CD4-positive, alpha-beta T cell (primary cell): ENCODE measurements at regions not wholly inside any gene's neighbourhood (a gene's known extent, or its start where the extent isn't known, plus 50 kb on each side); places are given as distances from the start of the nearest gene placed in this dataset.

ENCODE experiments used
- ATAC-seq: fragments of 200-7000 bp; cut with Tn5 transposase; one replicate; pipeline ENCODE4 v1.10.0; 2022; ENCODE audit warnings: mild to moderate bottlenecking; ENCODE audit not compliant: poor library complexity
- CTCF ChIA-PET: fragments of 350-600 bp; sonication (Branson Sonifier 250); formaldehyde crosslinking; loops from one replicate; lab custom pipeline; 2021; ENCODE audit warnings: antibody characterized with exemption, inconsistent platforms; lab: Charles Lee
- POLR2A ChIA-PET: fragments of 350-600 bp; sonication (Branson Sonifier 250); formaldehyde crosslinking; loops from one replicate; lab custom pipeline; 2021; ENCODE audit warnings: antibody characterized with exemption, inconsistent platforms; lab: Charles Lee
- DNase-seq, 14 experiments: peaks; one replicate each; pipeline ENCODE4 v3.0.0-alpha.2; 2013 to 2020; ENCODE audit warnings: mixed read lengths in 2 of 14
- H3K27ac ChIP-seq, 2 donors: one replicate each; pipeline versions ENCODE4 v1.5.1 to v1.7.0; 2013; ENCODE audit warnings: low read length in 2 of 2, low read depth in 1 of 2, mild to moderate bottlenecking in 1 of 2
- H3K27me3 ChIP-seq, 2 experiments: 1 replicate in 1 of 2; 2 replicates in 1 of 2; pipeline versions ENCODE4 v1.6.1 to v1.7.0; 2013; ENCODE audit warnings: low read length in 2 of 2, control low read depth in 1 of 2, mild to moderate bottlenecking in 1 of 2, moderate library complexity in 1 of 2; ENCODE audit not compliant: insufficient read depth in 2 of 2, control insufficient read depth in 1 of 2
- H3K36me3 ChIP-seq: one replicate; pipeline ENCODE4 v1.6.1; 2013; ENCODE audit warnings: low read length, control low read depth; ENCODE audit not compliant: insufficient read depth
- H3K4me1 ChIP-seq: one replicate; pipeline ENCODE4 v1.6.1; 2013; ENCODE audit warnings: low read length, control low read depth; ENCODE audit not compliant: insufficient read depth
- H3K4me3 ChIP-seq: one replicate; pipeline ENCODE4 v1.5.1; 2013; ENCODE audit warnings: mild to moderate bottlenecking, low read length, moderate library complexity
- H3K9me3 ChIP-seq, 2 experiments: 1 replicate in 1 of 2; 2 replicates in 1 of 2; pipeline versions ENCODE4 v1.6.1 to v1.7.0; 2013; ENCODE audit warnings: low read length in 2 of 2, mild to moderate bottlenecking in 2 of 2, control low read depth in 1 of 2, moderate library complexity in 1 of 2; ENCODE audit not compliant: control insufficient read depth in 1 of 2, insufficient read depth in 1 of 2
- H3K27ac Mint-ChIP-seq: one replicate; pipeline ENCODE4 v1.8.0; 2020; ENCODE audit warnings: mixed read lengths
- H3K27me3 Mint-ChIP-seq: one replicate; pipeline ENCODE4 v1.8.0; 2021; ENCODE audit warnings: mixed read lengths
- H3K36me3 Mint-ChIP-seq: one replicate; pipeline ENCODE4 v1.8.0; 2021; ENCODE audit warnings: low read depth, mixed read lengths
- H3K4me1 Mint-ChIP-seq: one replicate; pipeline ENCODE4 v1.8.0; 2021; ENCODE audit warnings: low read depth, mixed read lengths
- H3K4me3 Mint-ChIP-seq: one replicate; pipeline ENCODE4 v1.8.0; 2020; ENCODE audit warnings: mild to moderate bottlenecking, mixed read lengths
- H3K9me3 Mint-ChIP-seq: one replicate; pipeline ENCODE4 v1.8.0; 2020; ENCODE audit warnings: mixed read lengths
- CTCF ChIP-seq: fragments of 200-600 bp; IDR thresholded peaks from one replicate; pipeline ENCODE4 v1.8.0; 2022; ENCODE audit warnings: antibody characterized with exemption, mild to moderate bottlenecking
- intact Hi-C, 2 experiments: fragments of 100-400 bp; cut with DNase I in 1 of 2; cut with micrococcal nuclease in 1 of 2; formaldehyde crosslinking; loops; one replicate each; pipeline versions ENCODE4 v1.15.1 to v1.9.0; 2023 to 2025; cut with DNase I, micrococcal nuclease

GRCh38 chr2:41432459-41432858, 615.4 kb upstream of the PKDCC start:
- Mint-ChIP-seq H3K9me3 (no peaks in the 10 kb centered on the region), H3K4me1 (no peaks in the 10 kb centered on the region), H3K27ac (no peak overlapping the region), H3K4me3 (no peak overlapping the region), H3K36me3 (no peaks in the 10 kb centered on the region), H3K27me3 (no peaks in the 10 kb centered on the region)
- no peak for TF ChIP-seq CTCF
- no peak for ATAC-seq
- ChIA-PET CTCF (no interaction called here), POLR2A (no interaction called here)
- Histone ChIP-seq H3K27ac (no peak overlapping the region), H3K36me3 (no peaks in the 10 kb centered on the region), H3K27me3 (no peaks in the 10 kb centered on the region), H3K4me1 (no peaks in the 10 kb centered on the region), H3K9me3 (no peaks in the 10 kb centered on the region), H3K4me3 (no peak overlapping the region)
- DNase-seq: no peak
- intact Hi-C loops: no loop called here

GRCh38 chr2:41434991-41435390, 612.8 kb upstream of the PKDCC start:
- Mint-ChIP-seq H3K27ac (no peak overlapping the region), H3K4me3 (no peak overlapping the region), H3K4me1 (no peaks in the 10 kb centered on the region), H3K27me3 (no peaks in the 10 kb centered on the region), H3K9me3 (peaks cover 6% of the 10 kb centered on the region), H3K36me3 (no peaks in the 10 kb centered on the region)
- DNase-seq (no peak), ATAC-seq (no peak)
- Histone ChIP-seq H3K9me3 (no peaks in the 10 kb centered on the region), H3K27ac (no peak overlapping the region), H3K4me3 (no peak overlapping the region), H3K4me1 (no peaks in the 10 kb centered on the region), H3K36me3 (no peaks in the 10 kb centered on the region), H3K27me3 (no peaks in the 10 kb centered on the region)
- TF ChIP-seq CTCF: no peak
- CTCF ChIA-PET: no interaction called here
- POLR2A ChIA-PET: no interaction called here
- intact Hi-C loops: no loop called here

GRCh38 chr2:41441958-41442357, 605.9 kb upstream of the PKDCC start:
- intact Hi-C loops: no loop called here
- Histone ChIP-seq H3K27me3 (no peaks in the 10 kb centered on the region), H3K4me1 (no peaks in the 10 kb centered on the region), H3K4me3 (no peak overlapping the region), H3K9me3 (peaks cover 0 to 3% of the 10 kb centered on the region in 2 experiments), H3K27ac (no peak overlapping the region), H3K36me3 (no peaks in the 10 kb centered on the region)
- DNase-seq (no peak), ATAC-seq (no peak)
- no peaks in the 10 kb centered on the region for H3K36me3 Mint-ChIP-seq
- H3K9me3 Mint-ChIP-seq: peaks cover 6% of the 10 kb centered on the region
- ChIA-PET POLR2A (no interaction called here), CTCF (no interaction called here)
- H3K27me3 Mint-ChIP-seq: no peaks in the 10 kb centered on the region
- H3K27ac Mint-ChIP-seq: no peak overlapping the region
- H3K4me1 Mint-ChIP-seq: no peaks in the 10 kb centered on the region
- TF ChIP-seq CTCF: no peak
- H3K4me3 Mint-ChIP-seq: no peak overlapping the region
